ENCODE measurements at regions not wholly inside any gene's neighbourhood (a gene's known extent, or its start where the extent isn't known, plus 50 kb on each side); places are given as distances from the start of the nearest gene placed in this dataset.

- no peak for DNase-seq (ENCODE audit: low read depth)
- TF ChIP-seq, protein P1, sequence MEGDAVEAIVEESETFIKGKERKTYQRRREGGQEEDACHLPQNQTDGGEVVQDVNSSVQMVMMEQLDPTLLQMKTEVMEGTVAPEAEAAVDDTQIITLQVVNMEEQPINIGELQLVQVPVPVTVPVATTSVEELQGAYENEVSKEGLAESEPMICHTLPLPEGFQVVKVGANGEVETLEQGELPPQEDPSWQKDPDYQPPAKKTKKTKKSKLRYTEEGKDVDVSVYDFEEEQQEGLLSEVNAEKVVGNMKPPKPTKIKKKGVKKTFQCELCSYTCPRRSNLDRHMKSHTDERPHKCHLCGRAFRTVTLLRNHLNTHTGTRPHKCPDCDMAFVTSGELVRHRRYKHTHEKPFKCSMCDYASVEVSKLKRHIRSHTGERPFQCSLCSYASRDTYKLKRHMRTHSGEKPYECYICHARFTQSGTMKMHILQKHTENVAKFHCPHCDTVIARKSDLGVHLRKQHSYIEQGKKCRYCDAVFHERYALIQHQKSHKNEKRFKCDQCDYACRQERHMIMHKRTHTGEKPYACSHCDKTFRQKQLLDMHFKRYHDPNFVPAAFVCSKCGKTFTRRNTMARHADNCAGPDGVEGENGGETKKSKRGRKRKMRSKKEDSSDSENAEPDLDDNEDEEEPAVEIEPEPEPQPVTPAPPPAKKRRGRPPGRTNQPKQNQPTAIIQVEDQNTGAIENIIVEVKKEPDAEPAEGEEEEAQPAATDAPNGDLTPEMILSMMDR (IDR thresholded peaks at IDR 0.05; ENCODE audit: insufficient read depth, low read length, poor library complexity, severe bottlenecking), result no peak
- no peaks in the 10 kb centered on the region for H3K36me3 ChIP-seq (ENCODE audit: control insufficient read depth, insufficient read depth, low read length)
- no peak overlapping the region for H3K4me3 ChIP-seq (ENCODE audit: low read depth, low read length)
- H3K27me3 ChIP-seq (ENCODE audit: control insufficient read depth, insufficient read depth, low read length), result no peaks in the 10 kb centered on the region
Measured at GRCh38 chr1:233512538-233512937, 101.4 kb upstream of the KCNK1 start.

GRCh38 chr1:233513431-233513830 lies 100.5 kb upstream of the KCNK1 start:
- Histone ChIP-seq H3K4me3 (ENCODE audit: low read depth, low read length) (no peak overlapping the region), H3K36me3 (ENCODE audit: control insufficient read depth, insufficient read depth, low read length) (no peaks in the 10 kb centered on the region), H3K27me3 (ENCODE audit: control insufficient read depth, insufficient read depth, low read length) (no peaks in the 10 kb centered on the region)
- TF ChIP-seq, protein P1 (IDR thresholded peaks at IDR 0.05; ENCODE audit: insufficient read depth, low read length, poor library complexity, severe bottlenecking), result no peak
- DNase-seq (ENCODE audit: low read depth), result no peak

DNA sequence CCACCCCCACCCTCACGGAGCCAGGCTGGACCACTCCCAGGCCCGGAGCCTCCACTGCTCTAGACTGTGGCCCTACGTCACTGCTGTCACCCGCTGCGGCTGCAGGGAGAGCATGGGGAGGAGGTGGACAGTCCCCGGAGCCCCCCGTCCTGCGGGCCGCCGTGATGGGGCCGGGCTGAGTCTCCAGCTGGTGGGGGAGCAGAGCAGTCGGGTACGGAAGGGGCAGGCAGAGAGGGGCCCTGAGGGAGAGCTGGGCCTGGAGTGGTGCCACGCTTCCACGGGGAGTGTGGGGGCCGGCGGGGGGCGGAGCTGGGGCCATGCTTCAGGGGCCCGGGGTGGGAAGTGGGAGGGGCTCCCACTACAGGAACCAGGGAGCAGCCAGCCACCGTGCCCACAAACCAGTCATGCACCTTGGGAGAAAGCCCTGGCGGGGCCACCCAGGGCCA lies 98.9 kb upstream of the KCNK1 start:
- Histone ChIP-seq H3K27me3 (ENCODE audit: control insufficient read depth, insufficient read depth, low read length) (no peaks in the 10 kb centered on the region), H3K4me3 (ENCODE audit: low read depth, low read length) (no peak overlapping the region), H3K36me3 (ENCODE audit: control insufficient read depth, insufficient read depth, low read length) (no peaks in the 10 kb centered on the region)
- no peak for DNase-seq (ENCODE audit: low read depth)
- TF ChIP-seq, protein P1 (IDR thresholded peaks at IDR 0.05; ENCODE audit: insufficient read depth, low read length, poor library complexity, severe bottlenecking), result no peak

DNA sequence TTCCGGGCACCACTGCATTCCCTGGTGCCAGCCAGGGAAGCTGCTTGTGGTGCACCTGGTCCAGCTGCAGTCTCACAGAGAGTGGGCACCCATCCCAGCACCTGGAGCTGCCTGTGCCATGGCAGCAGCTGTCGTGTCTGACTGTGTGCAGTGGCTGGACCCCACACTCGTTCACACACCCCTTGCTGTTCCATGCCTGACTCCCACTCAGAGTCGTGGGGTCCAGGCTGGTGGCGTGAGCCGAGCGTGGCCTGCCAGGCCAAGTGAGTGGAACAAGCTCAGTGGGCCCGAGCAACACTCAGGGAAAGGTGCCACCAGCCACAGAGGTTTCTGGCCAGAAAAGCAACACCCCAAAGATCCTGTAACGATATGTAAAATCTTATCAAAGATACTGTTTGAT lies 97.2 kb upstream of the KCNK1 start:
- H3K4me3 ChIP-seq (ENCODE audit: low read depth, low read length), result no peak overlapping the region
- no peaks in the 10 kb centered on the region for H3K27me3 ChIP-seq (ENCODE audit: control insufficient read depth, insufficient read depth, low read length)
- TF ChIP-seq, protein P1 (IDR thresholded peaks at IDR 0.05; ENCODE audit: insufficient read depth, low read length, poor library complexity, severe bottlenecking), result no peak
- H3K36me3 ChIP-seq (ENCODE audit: control insufficient read depth, insufficient read depth, low read length), result no peaks in the 10 kb centered on the region
- DNase-seq (ENCODE audit: low read depth), result no peak

- no peaks in the 10 kb centered on the region for H3K36me3 ChIP-seq (ENCODE audit: control insufficient read depth, insufficient read depth, low read length)
- H3K4me3 ChIP-seq (ENCODE audit: low read depth, low read length), result no peak overlapping the region
- H3K27me3 ChIP-seq (ENCODE audit: control insufficient read depth, insufficient read depth, low read length), result no peaks in the 10 kb centered on the region
- no peak for DNase-seq (ENCODE audit: low read depth)
- TF ChIP-seq, protein P1 (IDR thresholded peaks at IDR 0.05; ENCODE audit: insufficient read depth, low read length, poor library complexity, severe bottlenecking), result peak; percentile 56
Measured at GRCh38 chr1:233518344-233518743, 95.6 kb upstream of the KCNK1 start.
